GM19468 (cell line): ENCODE measurements at regions not wholly inside any gene's neighbourhood (a gene's known extent, or its start where the extent isn't known, plus 50 kb on each side); places are given as distances from the start of the nearest gene placed in this dataset.

ENCODE experiments used
- ATAC-seq: cut with Tn5 transposase; IDR thresholded peaks from one replicate; pipeline ENCODE4 v1.9.1; 2021; ENCODE audit warnings: mild to moderate bottlenecking, moderate library complexity, moderate number of reproducible peaks; ENCODE audit not compliant: unreplicated experiment; ENCODE audit errors: extremely low read depth

- ATAC-seq, result no peak
These were observed 519.1 kb downstream of the IQCM start for GRCh38 chr4:149296503-149296902.

- ATAC-seq, result no peak
These were observed 519.6 kb downstream of the IQCM start for GRCh38 chr4:149296084-149296483.

DNA sequence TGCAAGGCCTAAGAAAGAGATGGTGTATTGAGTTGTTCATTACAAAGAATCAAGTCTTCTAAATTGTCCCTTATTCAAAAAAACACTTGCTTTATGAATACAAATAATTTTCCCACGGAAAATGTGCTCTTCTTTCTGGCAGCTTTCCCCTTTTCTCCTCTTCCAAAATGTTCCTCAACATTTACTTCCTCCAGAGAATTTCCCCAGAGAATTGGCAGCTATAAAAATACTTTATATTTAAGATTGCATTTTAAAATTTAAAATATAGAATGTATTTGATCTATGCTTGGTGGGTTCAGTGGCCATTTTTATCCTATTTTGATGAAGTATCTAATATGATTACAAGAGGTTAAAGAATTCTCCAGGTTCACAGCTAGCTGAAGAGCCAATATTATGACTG, 521.0 kb downstream of the IQCM start:
- no peak for ATAC-seq

- no peak for ATAC-seq
These were observed 522.5 kb downstream of the IQCM start for GRCh38 chr4:149293046-149293649.

DNA sequence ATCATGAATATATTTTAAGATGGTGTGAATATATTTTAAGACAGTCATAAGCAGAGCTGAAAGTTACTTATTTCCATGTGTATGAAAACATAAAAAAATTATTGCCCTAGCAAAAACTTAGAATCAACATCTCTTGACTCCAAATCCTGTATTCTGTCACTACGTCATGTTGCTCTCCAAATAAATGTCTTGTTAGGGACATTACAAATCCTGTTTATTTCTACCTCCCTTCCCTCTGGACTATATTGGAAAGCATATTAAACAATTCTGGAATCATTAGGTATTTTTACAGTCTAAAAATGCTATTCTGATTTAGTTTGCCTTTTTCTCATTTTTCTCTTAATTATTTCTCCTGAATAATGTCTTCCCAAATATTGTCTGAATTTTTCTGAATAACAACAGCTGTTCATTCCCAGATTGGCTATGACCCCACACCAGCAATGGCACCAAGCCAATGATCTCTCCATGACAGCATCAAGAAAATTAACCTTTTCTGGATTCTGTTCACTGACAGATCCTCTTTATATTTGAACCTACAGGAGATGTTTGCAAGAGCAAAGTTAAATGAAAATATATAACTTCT, 523.1 kb downstream of the IQCM start:
- ATAC-seq, result no peak

DNA sequence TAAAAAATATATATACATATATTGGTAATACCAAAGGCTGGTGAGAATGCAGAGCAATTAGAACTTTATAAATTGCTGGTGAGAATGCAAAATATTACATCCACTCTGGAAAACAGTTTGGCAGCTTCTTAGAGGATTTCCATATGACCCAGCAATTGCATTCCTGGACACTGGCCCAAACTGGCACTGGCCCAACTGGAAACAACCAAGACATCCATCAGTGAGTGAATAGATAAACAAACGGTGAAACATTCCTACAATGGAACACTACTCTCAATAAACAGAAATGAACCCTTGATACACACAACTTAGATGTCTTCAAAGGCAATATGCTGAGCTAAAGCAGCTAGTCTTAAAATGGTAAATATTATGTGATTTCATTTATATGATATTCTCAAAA, 524.2 kb downstream of the IQCM start:
- ATAC-seq, result no peak

DNA sequence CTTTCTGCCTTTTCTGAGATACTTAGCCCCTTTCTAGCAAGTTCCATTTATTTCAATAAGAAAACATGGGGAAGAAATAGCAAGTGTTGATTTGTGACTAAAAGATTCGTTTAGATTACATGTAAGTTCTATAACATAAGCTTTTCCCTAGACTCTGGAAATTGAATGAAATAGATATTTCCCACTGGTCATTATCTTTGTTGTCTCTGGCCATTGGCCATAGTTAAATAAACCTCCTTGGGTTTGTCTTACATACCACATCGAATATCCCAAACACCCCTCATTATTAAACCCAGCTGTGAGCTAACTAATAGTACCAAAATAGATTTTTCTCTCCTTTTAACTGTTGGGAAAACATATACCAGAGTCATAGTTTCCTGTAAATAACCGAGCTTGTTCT, 534.8 kb downstream of the IQCM start:
- ATAC-seq, result no peak

- ATAC-seq, result no peak
These were observed 535.9 kb downstream of the IQCM start for GRCh38 chr4:149279776-149280175.

GRCh38 chr4:149279331-149279730, 536.3 kb downstream of the IQCM start:
- no peak for ATAC-seq

DNA sequence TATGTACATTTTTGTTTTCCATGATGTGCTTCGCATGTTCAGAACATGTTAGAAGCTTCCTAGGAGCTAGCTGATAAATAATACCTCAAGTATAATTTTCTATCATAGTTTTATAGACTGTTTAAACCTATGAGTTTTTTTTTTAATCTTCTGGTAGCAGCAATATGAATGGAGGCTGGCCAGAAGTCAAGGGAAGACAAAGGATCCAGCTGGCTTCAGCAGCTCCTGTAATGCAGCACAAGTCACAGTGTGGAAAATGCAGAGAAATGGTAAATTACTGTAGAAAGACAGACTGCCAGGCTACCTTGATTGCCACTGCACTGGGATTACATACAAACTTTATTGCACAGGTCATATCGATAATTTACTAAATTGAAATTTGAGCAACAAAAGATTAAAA, 537.9 kb downstream of the IQCM start:
- ATAC-seq, result no peak

GRCh38 chr4:149269835-149270234, 545.8 kb downstream of the IQCM start:
- ATAC-seq, result no peak

DNA sequence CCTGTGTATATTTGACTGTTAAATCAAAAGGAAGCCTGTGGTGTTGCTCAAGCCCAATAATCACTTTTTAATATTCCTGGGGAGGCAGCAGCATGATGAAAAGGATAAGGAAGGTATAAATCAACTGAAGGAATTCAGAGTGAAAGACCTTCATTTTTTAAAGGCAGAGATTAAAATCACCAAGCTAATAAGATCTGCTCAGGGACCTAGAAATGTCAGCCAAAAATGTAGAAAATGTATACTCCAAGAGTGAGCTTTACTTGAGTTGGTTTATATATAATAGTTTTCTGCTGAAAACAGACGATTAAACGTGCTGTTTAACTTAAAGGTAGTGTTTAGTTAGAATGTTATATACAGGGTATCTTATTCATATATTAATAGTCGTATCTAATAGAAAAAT, 549.3 kb downstream of the IQCM start:
- no peak for ATAC-seq

- ATAC-seq, result no peak
These were observed 550.0 kb downstream of the IQCM start for GRCh38 chr4:149265645-149266044.

DNA sequence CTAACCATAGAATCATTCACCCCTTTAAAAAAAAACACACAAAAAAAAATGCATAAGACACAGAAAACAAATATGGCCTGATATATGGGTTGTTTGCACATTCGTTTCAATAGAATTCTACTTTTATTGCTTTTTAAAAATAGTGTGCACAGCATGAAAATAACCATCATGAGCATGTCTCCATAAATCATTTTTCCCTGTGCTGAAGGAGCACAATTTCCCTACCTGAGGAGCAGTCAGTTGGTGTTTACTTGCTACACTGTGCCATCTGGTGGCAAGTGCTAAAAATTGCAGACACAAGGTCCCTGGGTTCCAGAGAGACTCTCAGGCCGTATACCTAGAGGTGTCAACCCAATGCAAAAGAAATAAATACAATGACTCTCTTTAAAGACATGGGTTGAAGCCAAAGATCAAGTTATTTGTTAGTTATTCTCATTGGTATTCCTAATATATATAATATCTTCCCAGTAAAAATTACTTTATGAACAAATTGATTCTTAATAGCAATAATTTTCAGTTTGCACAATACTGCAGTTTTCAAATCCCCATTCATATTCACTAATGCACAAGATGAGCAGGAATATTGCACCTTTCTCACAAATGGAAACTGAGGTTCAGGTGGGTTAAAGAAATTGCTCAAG, 551.4 kb downstream of the IQCM start:
- ATAC-seq, result peak; percentile 52

DNA sequence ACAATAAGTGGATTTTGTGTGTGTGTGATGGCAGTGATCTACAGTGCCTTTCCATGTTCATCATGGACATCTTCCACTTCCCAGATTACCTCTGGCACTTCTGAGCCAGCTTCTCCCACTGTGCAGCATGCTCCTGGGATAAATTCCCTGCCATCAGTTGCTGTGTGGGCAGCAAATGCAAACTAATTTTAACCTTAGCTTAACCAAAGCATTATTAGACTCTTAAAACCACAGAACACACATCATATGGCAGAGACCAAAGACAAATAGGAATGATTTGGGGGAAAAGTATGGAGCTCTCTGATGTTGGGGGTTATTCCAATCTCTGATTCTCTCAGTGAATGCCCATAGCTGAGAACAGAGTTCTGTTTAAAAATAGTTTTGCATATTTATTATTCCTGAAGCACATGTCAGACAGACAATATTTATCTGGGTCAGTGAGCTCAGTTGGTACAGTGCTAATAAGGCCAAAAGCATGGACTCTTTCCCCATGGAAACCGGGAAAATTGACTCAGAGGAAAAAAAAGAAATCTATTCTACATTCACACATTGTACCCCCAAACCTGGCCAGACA, 567.4 kb downstream of the IQCM start:
- ATAC-seq, result no peak

GRCh38 chr4:149247164-149247563, 568.5 kb downstream of the IQCM start:
- ATAC-seq, result no peak

GRCh38 chr4:149245333-149245732, 570.3 kb downstream of the IQCM start:
- ATAC-seq, result no peak

GRCh38 chr4:149238097-149238496, 577.5 kb downstream of the IQCM start:
- ATAC-seq, result no peak

GRCh38 chr4:149234798-149235197, 580.8 kb downstream of the IQCM start:
- no peak for ATAC-seq

GRCh38 chr4:149223659-149224058, 592.0 kb downstream of the IQCM start:
- no peak for ATAC-seq

DNA sequence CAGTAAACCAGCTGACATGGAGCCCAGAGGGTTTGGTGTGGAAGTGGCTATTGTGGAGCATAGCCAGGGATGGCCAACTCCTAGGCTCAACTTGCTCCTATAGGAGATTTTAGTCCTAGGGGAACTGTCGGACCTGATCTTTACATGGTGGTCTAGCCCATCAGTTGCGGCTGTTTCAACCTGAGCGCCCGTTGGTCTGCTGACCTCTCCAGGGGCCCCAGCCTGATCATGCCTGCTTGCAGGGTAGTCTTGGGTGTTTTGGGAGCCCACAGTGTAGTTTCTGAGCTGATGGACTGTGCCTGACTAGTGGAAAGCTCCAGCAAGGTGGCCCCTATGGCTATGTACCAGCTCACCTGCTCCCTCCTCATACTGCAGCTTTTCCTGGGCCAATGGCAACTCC, 597.0 kb downstream of the IQCM start:
- ATAC-seq, result no peak

DNA sequence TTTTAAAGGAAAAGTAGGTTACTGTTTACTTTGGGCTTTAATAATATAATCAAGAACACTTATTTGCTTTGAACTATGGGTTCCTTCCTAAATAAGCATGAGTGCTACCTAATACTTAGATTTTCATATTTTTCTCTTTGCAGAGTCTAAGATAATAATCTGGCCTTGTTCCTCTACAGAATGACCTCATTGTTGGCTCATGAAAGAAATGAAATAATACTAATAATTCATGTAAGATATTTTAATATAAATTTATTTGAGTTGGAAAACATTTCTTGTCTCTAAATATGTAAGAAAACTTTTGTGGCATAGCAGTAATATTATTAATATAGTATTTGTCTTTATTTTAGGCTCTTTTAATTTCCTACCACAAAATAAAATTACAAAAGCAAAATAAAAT, 601.3 kb downstream of the IQCM start:
- ATAC-seq, result no peak
